ENCODE measurements at regions not wholly inside any gene's neighbourhood (a gene's known extent, or its start where the extent isn't known, plus 50 kb on each side); places are given as distances from the start of the nearest gene placed in this dataset.

GRCh38 chr3:124635169-124635539 lies 95.1 kb upstream of the UMPS start:
- no peak for DNase-seq (ENCODE audit: low read depth in 1 of 2, low spot score in 1 of 2)
- H3K4me3 ChIP-seq (replicated peaks; ENCODE audit: insufficient read depth, low read length): no peak overlapping the region

GRCh38 chr3:124636101-124636862 lies 94.0 kb upstream of the UMPS start:
- H3K4me3 ChIP-seq (replicated peaks; ENCODE audit: insufficient read depth, low read length): no peak overlapping the region
- no peak for TF ChIP-seq CTCF (IDR thresholded peaks at IDR 0.05; ENCODE audit: insufficient read depth, low read length)
- TF ChIP-seq REST (IDR thresholded peaks at IDR 0.05; ENCODE audit: insufficient replicate concordance, low read depth): no peak
- TF ChIP-seq GABPA (IDR thresholded peaks at IDR 0.05; ENCODE audit: low read depth): no peak
- TF ChIP-seq POLR2AphosphoS5 (IDR thresholded peaks at IDR 0.05; ENCODE audit: low read depth): no peak
- TF ChIP-seq SPI1 (IDR thresholded peaks at IDR 0.05; ENCODE audit: borderline replicate concordance, low read depth): no peak
- no peak overlapping the region for H3K27ac ChIP-seq (replicated peaks)
- no peaks in the 10 kb centered on the region for H3K27me3 ChIP-seq (ENCODE audit: insufficient read depth, poor library complexity, severe bottlenecking)
- no peak for DNase-seq (ENCODE audit: low read depth in 1 of 2, low spot score in 1 of 2)

More at GRCh38 chr3:124635169-124635539, 95.1 kb upstream of the UMPS start:
- TF ChIP-seq CTCF (IDR thresholded peaks at IDR 0.05; ENCODE audit: insufficient read depth, low read length): no peak
- no peak for TF ChIP-seq REST (IDR thresholded peaks at IDR 0.05; ENCODE audit: insufficient replicate concordance, low read depth)
- TF ChIP-seq SPI1 (IDR thresholded peaks at IDR 0.05; ENCODE audit: borderline replicate concordance, low read depth): no peak
- no peak for TF ChIP-seq GABPA (IDR thresholded peaks at IDR 0.05; ENCODE audit: low read depth)
- Histone ChIP-seq H3K27me3 (ENCODE audit: insufficient read depth, poor library complexity, severe bottlenecking) (no peaks in the 10 kb centered on the region), H3K27ac (replicated peaks) (no peak overlapping the region)

GRCh38 chr3:124636863-124637296 lies 93.4 kb upstream of the UMPS start:
- H3K27ac ChIP-seq (replicated peaks): no peak overlapping the region
- TF ChIP-seq SPI1 (IDR thresholded peaks at IDR 0.05; ENCODE audit: borderline replicate concordance, low read depth) (no peak), REST (IDR thresholded peaks at IDR 0.05; ENCODE audit: insufficient replicate concordance, low read depth) (no peak), POLR2AphosphoS5 (IDR thresholded peaks at IDR 0.05; ENCODE audit: low read depth) (no peak), CTCF (IDR thresholded peaks at IDR 0.05; ENCODE audit: insufficient read depth, low read length) (no peak), GABPA (IDR thresholded peaks at IDR 0.05; ENCODE audit: low read depth) (no peak)
- H3K27me3 ChIP-seq (ENCODE audit: insufficient read depth, poor library complexity, severe bottlenecking): no peaks in the 10 kb centered on the region
- H3K4me3 ChIP-seq (replicated peaks; ENCODE audit: insufficient read depth, low read length): no peak overlapping the region
- no peak for DNase-seq (ENCODE audit: low read depth in 1 of 2, low spot score in 1 of 2)
